ENCODE measurements at regions not wholly inside any gene's neighbourhood (a gene's known extent, or its start where the extent isn't known, plus 50 kb on each side); places are given as distances from the start of the nearest gene placed in this dataset.

DNA sequence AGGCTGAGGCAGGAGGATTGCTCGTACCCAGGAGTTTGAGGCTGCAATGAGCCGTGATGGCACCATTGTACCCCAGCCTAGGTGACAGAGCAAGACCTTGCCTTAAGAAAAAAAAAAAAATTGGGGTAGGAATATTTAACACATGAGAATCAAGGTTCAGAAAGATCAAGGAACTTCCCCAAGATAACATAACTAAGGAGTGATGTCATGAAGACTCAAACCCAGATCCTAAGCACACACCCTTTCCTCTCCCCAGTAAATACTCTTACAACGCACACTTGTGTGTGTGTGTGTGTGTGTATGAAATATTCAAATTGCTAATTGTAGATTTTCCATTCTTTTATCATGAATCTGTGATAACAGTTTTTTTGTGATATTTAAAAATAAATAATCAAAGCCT is 90.6 kb upstream of the NUDT4 start:
- Histone ChIP-seq H3K4me3 (ENCODE audit: low read length in 2 of 2) (no peak overlapping the region), H3K4me1 (ENCODE audit: control insufficient read depth, insufficient read depth, low read length) (no peaks in the 10 kb centered on the region), H3K36me3 (ENCODE audit: control insufficient read depth in 2 of 2, insufficient read depth in 2 of 2, low read length in 2 of 2) (no peaks in the 10 kb centered on the region), H3K9ac (ENCODE audit: low read length in 2 of 2) (no peak overlapping the region), H3K27ac (ENCODE audit: low read length) (no peak overlapping the region), H3K27me3 (ENCODE audit: control insufficient read depth in 1 of 2, insufficient read depth in 2 of 2, low read length in 2 of 2) (no peaks in the 10 kb centered on the region), H3K9me3 (ENCODE audit: control insufficient read depth in 2 of 2, low read length in 2 of 2) (no peaks in the 10 kb centered on the region)

DNA sequence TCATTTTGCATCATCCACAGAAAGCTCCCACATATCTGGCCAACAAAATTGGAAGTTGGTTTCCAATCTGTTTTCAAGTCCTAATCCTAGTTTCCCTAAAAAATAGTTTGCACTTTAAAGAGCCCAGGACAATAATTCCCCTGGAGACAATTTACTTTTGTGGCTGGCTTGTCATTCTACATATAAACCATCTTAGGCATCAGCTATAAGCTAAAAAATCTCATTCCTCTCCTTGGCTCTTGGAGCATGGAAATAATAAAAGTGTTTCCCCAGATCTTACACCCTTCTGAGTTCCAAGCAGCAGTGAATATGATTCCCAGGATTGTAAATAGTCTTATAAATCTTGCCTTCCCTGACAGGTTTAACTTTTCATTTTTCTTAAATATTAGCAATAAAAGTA is 89.1 kb upstream of the NUDT4 start:
- Histone ChIP-seq H3K27me3 (ENCODE audit: control insufficient read depth in 1 of 2, insufficient read depth in 2 of 2, low read length in 2 of 2) (no peaks in the 10 kb centered on the region), H3K36me3 (ENCODE audit: control insufficient read depth in 2 of 2, insufficient read depth in 2 of 2, low read length in 2 of 2) (no peaks in the 10 kb centered on the region), H3K9ac (ENCODE audit: low read length in 2 of 2) (no peak overlapping the region), H3K9me3 (ENCODE audit: control insufficient read depth in 2 of 2, low read length in 2 of 2) (no peaks in the 10 kb centered on the region), H3K27ac (ENCODE audit: low read length) (no peak overlapping the region), H3K4me3 (ENCODE audit: low read length in 2 of 2) (no peak overlapping the region), H3K4me1 (ENCODE audit: control insufficient read depth, insufficient read depth, low read length) (peaks cover 2% of the 10 kb centered on the region)

DNA sequence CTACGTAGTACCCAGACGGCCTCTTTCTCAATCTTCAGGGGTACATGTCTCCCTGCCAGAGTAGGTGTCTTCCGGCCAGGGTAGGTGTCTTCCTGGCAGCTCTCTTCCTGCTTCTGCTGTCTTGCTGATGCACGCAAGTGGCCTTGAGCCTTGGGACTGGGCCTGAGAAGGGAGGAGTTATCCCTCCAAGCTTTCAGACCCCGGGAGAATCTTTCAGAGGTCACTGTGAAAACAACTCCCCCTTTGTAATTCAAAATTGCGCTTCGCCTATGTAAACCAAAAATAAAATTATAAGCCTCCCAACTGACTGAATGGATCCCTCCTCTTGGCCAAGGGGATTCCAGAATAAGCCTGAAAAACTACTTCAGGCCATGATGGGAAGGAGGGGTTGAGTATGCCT is 87.3 kb upstream of the NUDT4 start:
- peaks cover 2% of the 10 kb centered on the region for H3K4me1 ChIP-seq (ENCODE audit: control insufficient read depth, insufficient read depth, low read length)
- H3K27me3 ChIP-seq (ENCODE audit: control insufficient read depth in 1 of 2, insufficient read depth in 2 of 2, low read length in 2 of 2) = no peaks in the 10 kb centered on the region
- H3K9me3 ChIP-seq (ENCODE audit: control insufficient read depth in 2 of 2, low read length in 2 of 2) = no peaks in the 10 kb centered on the region
- H3K36me3 ChIP-seq (ENCODE audit: control insufficient read depth in 2 of 2, insufficient read depth in 2 of 2, low read length in 2 of 2) = no peaks in the 10 kb centered on the region
- H3K27ac ChIP-seq (ENCODE audit: low read length) = no peak overlapping the region
- H3K4me3 ChIP-seq (ENCODE audit: low read length in 2 of 2) = no peak overlapping the region
- H3K9ac ChIP-seq (ENCODE audit: low read length in 2 of 2) = no peak overlapping the region

DNA sequence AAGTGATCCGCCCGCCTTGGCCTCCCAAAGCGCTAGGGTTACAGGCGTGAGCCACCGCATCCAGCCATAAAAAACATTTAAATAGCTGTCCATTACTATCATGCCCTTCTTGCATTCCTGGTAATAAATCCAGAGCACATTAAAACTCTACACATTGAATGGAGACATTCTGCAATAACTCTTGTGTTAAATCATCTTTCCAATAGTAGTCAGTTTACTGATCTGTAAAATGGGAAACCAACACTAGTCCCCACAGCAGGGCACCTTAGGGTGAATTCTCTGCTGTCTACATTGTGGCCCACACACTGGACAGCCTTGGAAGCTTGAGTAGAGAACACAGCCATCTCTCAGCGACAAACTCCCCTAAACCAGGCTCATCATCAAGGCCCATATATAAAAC is 85.5 kb upstream of the NUDT4 start:
- peaks cover 2% of the 10 kb centered on the region for H3K4me1 ChIP-seq (ENCODE audit: control insufficient read depth, insufficient read depth, low read length)
- H3K36me3 ChIP-seq (ENCODE audit: control insufficient read depth in 2 of 2, insufficient read depth in 2 of 2, low read length in 2 of 2) = no peaks in the 10 kb centered on the region
- no peaks in the 10 kb centered on the region for H3K27me3 ChIP-seq (ENCODE audit: control insufficient read depth in 1 of 2, insufficient read depth in 2 of 2, low read length in 2 of 2)
- no peak overlapping the region for H3K27ac ChIP-seq (ENCODE audit: low read length)
- H3K9ac ChIP-seq (ENCODE audit: low read length in 2 of 2) = no peak overlapping the region
- no peaks in the 10 kb centered on the region for H3K9me3 ChIP-seq (ENCODE audit: control insufficient read depth in 2 of 2, low read length in 2 of 2)
- no peak overlapping the region for H3K4me3 ChIP-seq (ENCODE audit: low read length in 2 of 2)

DNA sequence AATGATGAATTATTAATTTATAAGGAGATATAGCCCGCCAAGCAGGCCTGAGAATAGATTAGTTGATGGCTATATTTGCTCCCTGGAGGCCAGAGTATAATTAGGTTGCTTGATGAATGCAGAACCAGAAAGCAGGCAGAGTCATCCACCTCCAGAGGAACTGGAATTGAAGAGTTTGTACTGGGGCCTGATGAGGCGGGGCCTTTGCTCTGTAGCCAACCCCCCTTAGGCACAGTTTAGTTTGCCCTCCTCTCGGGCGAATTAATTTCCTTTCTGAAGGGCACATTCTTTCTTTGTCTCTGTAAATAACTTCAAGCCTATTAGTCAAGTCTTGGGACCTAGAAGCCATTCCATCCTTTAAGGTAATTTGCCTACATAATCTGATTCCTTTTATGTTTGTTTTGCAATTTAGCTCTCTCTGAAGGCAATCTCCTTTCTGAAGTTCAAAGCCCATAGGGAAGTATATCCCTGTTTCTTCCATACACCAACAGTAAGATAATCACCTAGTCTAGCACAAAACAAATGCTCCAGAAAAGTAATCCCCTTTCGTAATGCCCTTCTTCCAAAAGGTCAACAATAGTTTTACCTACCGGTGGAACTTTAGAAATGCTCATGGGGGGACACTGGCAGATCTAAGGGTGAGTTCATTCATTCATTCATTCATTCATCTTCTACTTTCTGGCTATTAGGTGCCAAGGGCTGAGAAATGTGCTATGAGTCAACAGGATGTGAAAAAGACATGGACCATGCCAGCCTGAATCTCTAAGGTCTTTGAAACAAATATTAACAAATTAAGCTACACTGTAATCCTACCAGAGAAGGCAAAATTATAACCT is 84.8 kb upstream of the NUDT4 start:
- H3K36me3 ChIP-seq (ENCODE audit: control insufficient read depth in 2 of 2, insufficient read depth in 2 of 2, low read length in 2 of 2) = no peaks in the 10 kb centered on the region
- no peak overlapping the region for H3K4me3 ChIP-seq (ENCODE audit: low read length in 2 of 2)
- no peaks in the 10 kb centered on the region for H3K27me3 ChIP-seq (ENCODE audit: control insufficient read depth in 1 of 2, insufficient read depth in 2 of 2, low read length in 2 of 2)
- no peaks in the 10 kb centered on the region for H3K9me3 ChIP-seq (ENCODE audit: control insufficient read depth in 2 of 2, low read length in 2 of 2)
- H3K4me1 ChIP-seq (ENCODE audit: control insufficient read depth, insufficient read depth, low read length) = peaks cover 2% of the 10 kb centered on the region
- no peak overlapping the region for H3K9ac ChIP-seq (ENCODE audit: low read length in 2 of 2)
- no peak overlapping the region for H3K27ac ChIP-seq (ENCODE audit: low read length)

DNA sequence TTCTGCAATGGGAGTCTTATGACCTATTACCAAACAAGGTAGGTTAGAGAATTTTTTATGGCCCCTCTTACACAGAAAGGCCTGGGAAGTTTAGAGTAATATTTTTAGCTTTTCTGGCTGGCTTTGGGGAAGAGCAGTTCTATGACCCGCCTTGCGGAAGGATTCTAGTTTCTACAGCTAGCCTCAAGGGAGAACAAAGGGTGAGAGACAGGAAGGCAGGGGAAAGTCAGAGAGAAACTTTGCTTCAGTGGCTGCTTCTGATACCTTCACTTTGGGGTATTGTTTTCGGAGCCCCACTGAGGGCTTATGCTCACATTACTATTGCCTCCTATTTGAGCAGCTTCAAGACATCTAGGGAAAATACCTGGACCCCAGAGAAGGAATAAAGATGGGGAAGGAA is 80.7 kb upstream of the NUDT4 start:
- Histone ChIP-seq H3K4me1 (ENCODE audit: control insufficient read depth, insufficient read depth, low read length) (peaks cover 5% of the 10 kb centered on the region), H3K4me3 (ENCODE audit: low read length in 2 of 2) (no peak overlapping the region), H3K27ac (ENCODE audit: low read length) (no peak overlapping the region), H3K27me3 (ENCODE audit: control insufficient read depth in 1 of 2, insufficient read depth in 2 of 2, low read length in 2 of 2) (no peaks in the 10 kb centered on the region), H3K9ac (ENCODE audit: low read length in 2 of 2) (no peak overlapping the region), H3K36me3 (ENCODE audit: control insufficient read depth in 2 of 2, insufficient read depth in 2 of 2, low read length in 2 of 2) (no peaks in the 10 kb centered on the region), H3K9me3 (ENCODE audit: control insufficient read depth in 2 of 2, low read length in 2 of 2) (no peaks in the 10 kb centered on the region)

DNA sequence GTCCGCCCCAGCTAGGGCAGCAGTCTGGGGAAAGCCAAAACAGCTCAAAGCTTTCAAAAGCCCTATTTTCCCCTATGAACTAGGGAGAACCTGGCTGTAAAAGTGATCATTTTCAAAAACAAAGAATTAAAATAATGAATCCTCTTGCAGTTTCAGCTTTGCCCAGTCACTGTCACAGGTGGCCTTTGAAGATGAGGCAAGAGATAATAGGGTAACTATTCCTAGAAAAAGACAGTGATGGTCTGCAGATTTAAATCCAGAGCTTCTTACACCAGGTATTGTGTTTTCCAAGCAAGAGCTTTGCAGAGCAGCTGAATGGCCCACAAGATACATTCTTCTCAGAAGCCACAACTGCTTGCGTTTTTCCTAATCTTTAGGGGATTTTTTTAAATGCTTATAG is 80.2 kb upstream of the NUDT4 start:
- H3K27ac ChIP-seq (ENCODE audit: low read length) = no peak overlapping the region
- no peak overlapping the region for H3K4me3 ChIP-seq (ENCODE audit: low read length in 2 of 2)
- H3K27me3 ChIP-seq (ENCODE audit: control insufficient read depth in 1 of 2, insufficient read depth in 2 of 2, low read length in 2 of 2) = no peaks in the 10 kb centered on the region
- no peaks in the 10 kb centered on the region for H3K36me3 ChIP-seq (ENCODE audit: control insufficient read depth in 2 of 2, insufficient read depth in 2 of 2, low read length in 2 of 2)
- peaks cover 6% of the 10 kb centered on the region for H3K4me1 ChIP-seq (ENCODE audit: control insufficient read depth, insufficient read depth, low read length)
- H3K9ac ChIP-seq (ENCODE audit: low read length in 2 of 2) = no peak overlapping the region
- no peaks in the 10 kb centered on the region for H3K9me3 ChIP-seq (ENCODE audit: control insufficient read depth in 2 of 2, low read length in 2 of 2)

DNA sequence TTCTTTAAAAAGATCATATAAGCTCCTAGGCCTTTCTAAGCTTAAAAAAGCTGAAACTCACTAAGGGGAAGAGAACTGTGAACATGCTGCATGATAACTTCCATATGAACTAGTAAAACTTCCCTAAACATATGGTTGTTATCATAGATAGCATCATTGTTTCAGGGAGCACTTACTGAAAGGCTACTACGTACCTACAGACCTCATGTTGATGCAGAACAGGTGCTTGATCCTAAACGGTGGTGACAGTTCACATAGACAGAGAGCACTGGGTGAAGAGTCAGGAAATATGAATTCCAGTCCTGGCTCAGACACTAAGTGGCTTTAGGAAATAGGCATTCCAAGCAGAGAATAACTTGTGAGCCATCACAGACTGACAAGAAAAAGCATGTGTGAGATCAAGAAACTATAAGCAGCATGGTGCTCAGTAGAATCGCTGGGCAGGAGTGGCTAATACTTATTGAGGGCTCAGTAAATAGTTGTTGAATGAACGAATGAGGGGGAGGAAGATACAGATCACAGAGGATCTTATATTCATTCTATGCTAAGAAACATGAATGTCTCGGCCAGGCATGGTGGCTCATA is 78.4 kb upstream of the NUDT4 start:
- Histone ChIP-seq H3K4me3 (ENCODE audit: low read length in 2 of 2) (no peak overlapping the region), H3K9ac (ENCODE audit: low read length in 2 of 2) (no peak overlapping the region), H3K27ac (ENCODE audit: low read length) (no peak overlapping the region), H3K27me3 (ENCODE audit: control insufficient read depth in 1 of 2, insufficient read depth in 2 of 2, low read length in 2 of 2) (no peaks in the 10 kb centered on the region), H3K36me3 (ENCODE audit: control insufficient read depth in 2 of 2, insufficient read depth in 2 of 2, low read length in 2 of 2) (no peaks in the 10 kb centered on the region), H3K4me1 (ENCODE audit: control insufficient read depth, insufficient read depth, low read length) (peaks cover 7% of the 10 kb centered on the region), H3K9me3 (ENCODE audit: control insufficient read depth in 2 of 2, low read length in 2 of 2) (no peaks in the 10 kb centered on the region)

DNA sequence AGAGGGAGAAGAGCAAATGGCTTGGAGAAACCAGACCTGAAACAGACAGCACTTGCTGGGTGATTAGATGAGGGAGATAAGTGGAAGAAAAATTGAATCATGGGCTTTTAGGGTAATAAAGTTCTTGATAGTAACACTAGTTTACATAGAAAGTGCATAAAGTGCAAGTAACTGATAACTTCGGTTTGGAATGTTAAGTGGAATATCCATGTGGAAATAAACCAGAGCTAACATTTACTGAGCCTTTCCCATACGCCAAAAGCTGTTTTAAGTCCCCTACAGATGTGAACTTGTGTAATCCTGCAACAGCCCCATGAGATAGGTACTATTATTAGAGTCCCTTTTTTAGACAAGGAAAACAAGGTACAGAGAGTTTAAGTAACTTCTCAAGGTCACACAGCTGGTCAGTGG is 77.1 kb upstream of the NUDT4 start:
- Histone ChIP-seq H3K36me3 (ENCODE audit: control insufficient read depth in 2 of 2, insufficient read depth in 2 of 2, low read length in 2 of 2) (no peaks in the 10 kb centered on the region), H3K9me3 (ENCODE audit: control insufficient read depth in 2 of 2, low read length in 2 of 2) (no peaks in the 10 kb centered on the region), H3K27me3 (ENCODE audit: control insufficient read depth in 1 of 2, insufficient read depth in 2 of 2, low read length in 2 of 2) (no peaks in the 10 kb centered on the region), H3K4me1 (ENCODE audit: control insufficient read depth, insufficient read depth, low read length) (peaks cover 7% of the 10 kb centered on the region), H3K27ac (ENCODE audit: low read length) (no peak overlapping the region), H3K4me3 (ENCODE audit: low read length in 2 of 2) (no peak overlapping the region), H3K9ac (ENCODE audit: low read length in 2 of 2) (no peak overlapping the region)

DNA sequence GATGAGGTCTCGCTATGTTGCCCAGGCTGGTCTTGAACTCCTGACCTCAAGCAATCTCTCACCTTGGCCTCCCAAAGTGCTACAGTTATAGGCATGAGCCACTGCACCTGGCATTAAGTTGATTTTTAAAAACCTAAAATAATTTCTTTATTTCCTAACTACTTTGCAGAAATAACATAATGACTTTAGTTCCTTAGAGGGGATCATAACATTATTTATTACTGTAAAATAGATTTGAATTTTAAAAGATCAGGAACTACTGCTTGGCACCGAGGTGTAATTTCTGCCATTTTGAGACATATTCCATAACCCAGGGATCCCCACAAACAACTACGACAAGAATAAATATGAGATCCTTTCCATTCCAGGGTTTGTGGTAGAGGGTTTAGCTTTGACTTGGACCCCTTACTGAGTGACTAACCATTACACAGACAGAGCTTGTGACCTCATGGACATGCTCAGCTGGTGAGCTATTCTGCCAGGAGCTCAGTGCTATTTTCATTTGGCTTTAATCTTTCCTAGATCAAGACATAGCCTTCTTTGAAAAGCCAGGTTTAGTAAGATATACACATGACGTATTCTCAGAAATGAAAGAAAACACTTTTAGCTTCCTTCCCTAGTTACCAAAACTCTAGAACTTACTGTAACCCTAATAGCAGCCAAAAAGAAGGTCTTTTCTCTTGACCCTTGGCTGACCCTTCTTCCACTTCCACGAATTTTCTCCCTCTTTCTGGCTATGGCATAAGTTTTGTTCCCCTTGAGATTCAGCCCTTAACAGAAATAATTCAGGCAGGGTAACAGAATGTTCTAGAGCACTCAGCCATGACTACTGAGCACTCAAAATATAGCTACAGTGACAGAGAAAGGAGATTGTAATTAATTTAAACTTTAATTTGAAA is 75.1 kb upstream of the NUDT4 start:
- no peaks in the 10 kb centered on the region for H3K27me3 ChIP-seq (ENCODE audit: control insufficient read depth in 1 of 2, insufficient read depth in 2 of 2, low read length in 2 of 2)
- H3K9ac ChIP-seq (ENCODE audit: low read length in 2 of 2) = no peak overlapping the region
- H3K4me1 ChIP-seq (ENCODE audit: control insufficient read depth, insufficient read depth, low read length) = peaks cover 7% of the 10 kb centered on the region
- no peaks in the 10 kb centered on the region for H3K36me3 ChIP-seq (ENCODE audit: control insufficient read depth in 2 of 2, insufficient read depth in 2 of 2, low read length in 2 of 2)
- H3K9me3 ChIP-seq (ENCODE audit: control insufficient read depth in 2 of 2, low read length in 2 of 2) = peaks cover 0 to 3% of the 10 kb centered on the region in 2 donors
- peak overlapping the region; percentile 65 for H3K27ac ChIP-seq (ENCODE audit: low read length)
- no peak overlapping the region for H3K4me3 ChIP-seq (ENCODE audit: low read length in 2 of 2)
